ENCODE measurements at regions not wholly inside any gene's neighbourhood (a gene's known extent, or its start where the extent isn't known, plus 50 kb on each side); places are given as distances from the start of the nearest gene placed in this dataset.

- no peak for TF ChIP-seq POLR2AphosphoS5 (IDR thresholded peaks at IDR 0.05; ENCODE audit: low read depth, low read length)
- TF ChIP-seq CTCF (IDR thresholded peaks at IDR 0.05), result no peak
- no peak for TF ChIP-seq REST (IDR thresholded peaks at IDR 0.05; ENCODE audit: insufficient read depth in 1 of 2, low read depth in 2 of 2, low read length in 1 of 2)
- no peak for TF ChIP-seq SIN3A (IDR thresholded peaks at IDR 0.05; ENCODE audit: borderline replicate concordance, insufficient read depth, low read depth, low read length)
- no peak for TF ChIP-seq TCF7L2 (IDR thresholded peaks at IDR 0.05; ENCODE audit: low read depth, low read length)
Measured at GRCh38 chr2:59957504-59957903, 596.0 kb downstream of the BCL11A start.
